Spleen (tissue), 7 donors: ENCODE measurements at regions not wholly inside any gene's neighbourhood (a gene's known extent, or its start where the extent isn't known, plus 50 kb on each side); places are given as distances from the start of the nearest gene placed in this dataset.

Experiments used
- POLR2A ChIP-seq, 3 donors: fragments of 450-650 bp; IDR thresholded peaks; one replicate each; pipeline ENCODE4 v1.5.1; 2017; ENCODE audit warnings: antibody characterized with exemption in 3 of 3, mild to moderate bottlenecking in 1 of 3
- POLR2AphosphoS5 ChIP-seq, 3 donors: sonication (generic); formaldehyde crosslinking; IDR thresholded peaks; one replicate each; pipeline ENCODE4 v1.5.1; 2017; ENCODE audit warnings: antibody characterized with exemption in 3 of 3
- TF ChIP-seq, protein P1 (sequence below), 11 experiments: fragments of 200-600 bp in 7 of 11; fragments of 450-650 bp in 4 of 11; sonication (generic) in 4 of 11; IDR thresholded peaks in 8 of 11; conservative IDR thresholded peaks in 3 of 11; 1 replicate in 7 of 11; 2 replicates in 4 of 11; pipeline versions ENCODE4 v1.4.0 to v1.8.0; 2016 to 2021; ENCODE audit warnings: antibody characterized with exemption in 11 of 11, inconsistent platforms in 4 of 11, mild to moderate bottlenecking in 1 of 11
- donor health status: DM: no; HTN: no; CAD: no; lungs with moderate emphysema.
- donor health status: DM: no; HTN: no; CAD: no.
- donor health status: DM: no; HTN: no; CAD: no.

DNA sequence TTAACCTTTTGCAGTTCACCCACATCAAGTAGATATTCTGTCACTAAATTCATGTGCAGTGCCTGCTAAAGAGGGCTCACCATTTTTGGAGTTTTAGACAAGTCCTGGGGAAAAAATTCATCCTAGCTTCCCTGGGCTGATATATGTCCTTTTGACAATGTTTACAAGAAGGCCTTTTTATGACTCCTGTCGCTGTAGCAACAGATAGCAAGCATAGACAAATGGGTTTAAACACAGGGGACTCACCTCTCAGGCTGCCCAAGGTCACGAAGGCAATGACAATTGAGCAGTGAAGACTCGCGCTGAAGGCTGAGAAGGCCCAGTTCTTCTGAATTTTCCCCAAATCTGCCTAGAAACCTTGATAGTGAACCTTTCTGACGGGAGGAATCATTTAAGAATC is 150.7 kb upstream of the CPM start:
- TF ChIP-seq, protein P1, sequence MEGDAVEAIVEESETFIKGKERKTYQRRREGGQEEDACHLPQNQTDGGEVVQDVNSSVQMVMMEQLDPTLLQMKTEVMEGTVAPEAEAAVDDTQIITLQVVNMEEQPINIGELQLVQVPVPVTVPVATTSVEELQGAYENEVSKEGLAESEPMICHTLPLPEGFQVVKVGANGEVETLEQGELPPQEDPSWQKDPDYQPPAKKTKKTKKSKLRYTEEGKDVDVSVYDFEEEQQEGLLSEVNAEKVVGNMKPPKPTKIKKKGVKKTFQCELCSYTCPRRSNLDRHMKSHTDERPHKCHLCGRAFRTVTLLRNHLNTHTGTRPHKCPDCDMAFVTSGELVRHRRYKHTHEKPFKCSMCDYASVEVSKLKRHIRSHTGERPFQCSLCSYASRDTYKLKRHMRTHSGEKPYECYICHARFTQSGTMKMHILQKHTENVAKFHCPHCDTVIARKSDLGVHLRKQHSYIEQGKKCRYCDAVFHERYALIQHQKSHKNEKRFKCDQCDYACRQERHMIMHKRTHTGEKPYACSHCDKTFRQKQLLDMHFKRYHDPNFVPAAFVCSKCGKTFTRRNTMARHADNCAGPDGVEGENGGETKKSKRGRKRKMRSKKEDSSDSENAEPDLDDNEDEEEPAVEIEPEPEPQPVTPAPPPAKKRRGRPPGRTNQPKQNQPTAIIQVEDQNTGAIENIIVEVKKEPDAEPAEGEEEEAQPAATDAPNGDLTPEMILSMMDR (IDR thresholded peaks at IDR 0.05 in 8 of 11, conservative IDR thresholded peaks at IDR 0.05 in 3 of 11): no peak
- no peak for TF ChIP-seq POLR2AphosphoS5 (IDR thresholded peaks at IDR 0.05)
- no peak for TF ChIP-seq POLR2A (IDR thresholded peaks at IDR 0.05)
